Peyer's patch (tissue), 4 donors: ENCODE measurements at regions not wholly inside any gene's neighbourhood (a gene's known extent, or its start where the extent isn't known, plus 50 kb on each side); places are given as distances from the start of the nearest gene placed in this dataset.

Source experiments
- DNase-seq, 3 donors: peaks; one replicate each; pipeline ENCODE4 v3.0.0-alpha.2; 2017 to 2019
- H3K27ac ChIP-seq, 4 donors: fragments of 200-600 bp; sonication (generic); one replicate each; pipeline ENCODE4 v1.5.1; 2016 to 2019
- H3K27me3 ChIP-seq, 2 donors: fragments of 200-600 bp; sonication (generic); one replicate each; pipeline ENCODE4 v1.5.1; 2019
- H3K36me3 ChIP-seq, 3 donors: fragments of 200-600 bp; sonication (generic); one replicate each; pipeline ENCODE4 v1.5.1; 2016 to 2019
- H3K4me1 ChIP-seq, 4 donors: fragments of 200-600 bp; sonication (generic); one replicate each; pipeline ENCODE4 v1.5.1; 2016 to 2019
- H3K4me3 ChIP-seq, 4 donors: fragments of 200-600 bp; sonication (generic); 1 replicate in 3 of 4; 2 replicates in 1 of 4; pipeline ENCODE4 v1.5.1; 2016 to 2019; ENCODE audit warnings: mild to moderate bottlenecking in 1 of 4
- H3K9me3 ChIP-seq, 4 donors: fragments of 200-600 bp; sonication (generic); one replicate each; pipeline ENCODE4 v1.5.1; 2016 to 2019; ENCODE audit warnings: mild to moderate bottlenecking in 1 of 4
- CTCF ChIP-seq, 6 experiments: fragments of 450-650 bp in 4 of 6; fragments of 200-600 bp in 2 of 6; sonication (generic) in 1 of 6; IDR thresholded peaks; one replicate each; pipeline ENCODE4 v1.5.1; 2017 to 2019; ENCODE audit warnings: antibody characterized with exemption in 6 of 6, mild to moderate bottlenecking in 3 of 6, moderate library complexity in 1 of 6
- POLR2A ChIP-seq, 2 donors: fragments of 450-650 bp; IDR thresholded peaks; one replicate each; pipeline ENCODE4 v1.5.1; 2017; ENCODE audit warnings: antibody characterized with exemption in 2 of 2, mild to moderate bottlenecking in 2 of 2, moderate library complexity in 2 of 2

- Histone ChIP-seq H3K9me3 (no peaks in the 10 kb centered on the region), H3K27ac (no peak overlapping the region), H3K4me1 (no peaks in the 10 kb centered on the region), H3K27me3 (no peaks in the 10 kb centered on the region), H3K36me3 (no peaks in the 10 kb centered on the region), H3K4me3 (no peak overlapping the region)
- no peak for DNase-seq
- TF ChIP-seq POLR2A (IDR thresholded peaks at IDR 0.05): no peak
- TF ChIP-seq CTCF (IDR thresholded peaks at IDR 0.05): no peak
Observed at GRCh38 chr4:152248347-152248746, 287.5 kb downstream of the FBXW7 start.

- no peaks in the 10 kb centered on the region for H3K9me3 ChIP-seq
- H3K36me3 ChIP-seq: no peaks in the 10 kb centered on the region
- H3K4me1 ChIP-seq: no peaks in the 10 kb centered on the region
- TF ChIP-seq POLR2A (IDR thresholded peaks at IDR 0.05) (no peak), CTCF (IDR thresholded peaks at IDR 0.05) (no peak)
- DNase-seq: no peak
- H3K27me3 ChIP-seq: no peaks in the 10 kb centered on the region
- no peak overlapping the region for H3K27ac ChIP-seq
- no peak overlapping the region for H3K4me3 ChIP-seq
Observed at GRCh38 chr4:152247271-152247975, 288.5 kb downstream of the FBXW7 start.

- H3K27me3 ChIP-seq: no peaks in the 10 kb centered on the region
- no peaks in the 10 kb centered on the region for H3K9me3 ChIP-seq
Observed at GRCh38 chr4:152246659-152247058, 289.2 kb downstream of the FBXW7 start.

DNA sequence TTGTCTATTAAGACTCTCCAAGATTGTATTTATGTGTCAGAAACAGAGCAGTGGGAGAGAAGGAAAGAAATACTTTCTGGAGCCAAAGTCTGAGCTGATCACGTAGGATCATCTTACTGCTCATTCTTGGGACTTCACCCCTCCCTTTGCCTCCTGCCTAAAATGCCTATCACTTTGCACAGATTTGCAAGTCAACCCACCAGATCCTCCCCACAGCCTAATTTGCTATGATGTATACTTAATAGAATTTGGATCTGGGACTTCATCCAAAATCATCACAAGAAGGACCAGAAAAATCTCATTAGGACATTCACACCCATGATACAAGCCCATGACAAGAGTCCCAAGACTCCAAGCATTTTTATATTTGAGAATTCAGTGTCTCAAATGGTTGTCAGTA, 290.2 kb downstream of the FBXW7 start:
- Histone ChIP-seq H3K4me3 (no peak overlapping the region), H3K27ac (no peak overlapping the region), H3K36me3 (no peaks in the 10 kb centered on the region), H3K27me3 (no peaks in the 10 kb centered on the region), H3K9me3 (no peaks in the 10 kb centered on the region), H3K4me1 (no peaks in the 10 kb centered on the region)
- DNase-seq: no peak
- TF ChIP-seq POLR2A (IDR thresholded peaks at IDR 0.05): no peak
- no peak for TF ChIP-seq CTCF (IDR thresholded peaks at IDR 0.05)

More at GRCh38 chr4:152246659-152247058, 289.2 kb downstream of the FBXW7 start:
- TF ChIP-seq CTCF (IDR thresholded peaks at IDR 0.05) (no peak), POLR2A (IDR thresholded peaks at IDR 0.05) (no peak)
- H3K4me3 ChIP-seq: no peak overlapping the region
- H3K36me3 ChIP-seq: no peaks in the 10 kb centered on the region
- no peak for DNase-seq
- H3K27ac ChIP-seq: no peak overlapping the region
- no peaks in the 10 kb centered on the region for H3K4me1 ChIP-seq

- H3K4me3 ChIP-seq: no peak overlapping the region
- H3K27ac ChIP-seq: no peak overlapping the region
- H3K27me3 ChIP-seq: no peaks in the 10 kb centered on the region
- TF ChIP-seq POLR2A (IDR thresholded peaks at IDR 0.05): no peak
- no peak for TF ChIP-seq CTCF (IDR thresholded peaks at IDR 0.05)
- H3K4me1 ChIP-seq: no peaks in the 10 kb centered on the region
- no peak for DNase-seq
- no peaks in the 10 kb centered on the region for H3K9me3 ChIP-seq
- H3K36me3 ChIP-seq: no peaks in the 10 kb centered on the region
Observed at GRCh38 chr4:152244659-152245058, 291.2 kb downstream of the FBXW7 start.
